ENCODE measurements at regions not wholly inside any gene's neighbourhood (a gene's known extent, or its start where the extent isn't known, plus 50 kb on each side); places are given as distances from the start of the nearest gene placed in this dataset.
A peak's percentile ranks its signal among the peaks of the same experiment; 100 is the strongest.

DNA sequence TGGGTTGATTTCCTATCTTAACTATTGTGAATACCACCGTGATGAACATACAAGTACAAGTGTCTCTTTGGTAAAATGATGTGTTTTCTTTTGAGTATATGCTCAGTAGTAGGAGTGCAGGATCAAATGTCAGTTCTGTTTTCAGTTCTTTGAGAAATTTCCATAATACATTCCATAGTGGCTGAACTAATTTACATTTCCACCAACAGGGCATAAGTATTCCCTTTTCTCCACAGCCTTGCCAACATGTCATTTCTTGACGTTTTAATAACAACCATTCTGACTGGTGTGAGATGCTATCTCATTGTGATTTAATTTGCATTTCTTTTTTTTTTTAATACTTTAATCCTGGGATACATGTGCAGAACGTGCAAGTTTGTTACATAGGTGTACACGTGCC is 268.8 kb downstream of the CENPW start:
- DNase-seq, result peak; percentile 86 to 90

DNA sequence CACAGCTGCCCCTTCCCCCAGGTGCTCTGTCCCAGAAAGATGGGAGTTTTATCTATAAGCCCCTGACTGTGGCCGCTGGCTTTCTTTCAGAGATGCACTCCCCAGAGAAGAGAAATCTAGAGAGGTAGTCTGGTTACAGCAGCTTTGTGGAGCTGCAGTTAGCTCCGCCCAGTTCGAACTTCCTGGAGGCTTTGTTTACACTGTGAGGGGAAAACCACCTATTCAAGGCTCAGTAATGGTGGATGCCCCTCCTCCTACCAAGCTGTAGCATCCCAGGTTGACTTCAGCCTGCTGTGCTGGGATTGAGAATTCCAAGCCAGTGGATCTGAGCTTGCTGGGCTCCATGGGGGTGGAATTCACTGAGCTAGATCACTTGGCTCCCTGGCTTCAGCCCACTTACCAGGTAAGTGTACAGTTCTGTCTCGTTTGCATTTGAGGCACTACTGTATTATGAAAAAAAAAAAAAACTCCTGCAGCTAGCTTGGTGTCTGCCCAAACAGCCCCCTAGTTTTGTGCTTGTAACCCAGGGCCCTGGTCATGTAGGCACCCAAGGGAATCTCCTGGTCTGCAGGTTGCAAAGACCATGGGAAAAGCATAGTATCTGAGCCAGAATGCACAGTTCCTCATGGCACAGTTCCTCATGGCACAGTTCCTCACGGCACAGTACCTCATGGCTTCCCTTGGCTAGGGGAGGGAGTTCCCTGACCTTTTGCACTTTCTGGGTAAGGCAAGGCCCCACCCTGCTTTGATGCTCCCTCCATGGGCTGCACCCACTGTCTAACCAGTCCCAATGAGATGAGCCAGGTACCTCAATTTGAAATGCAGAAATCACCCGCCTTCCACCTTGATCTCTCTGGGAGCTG is 275.0 kb downstream of the CENPW start:
- peak in 1 of 2 experiments; percentile 15 for DNase-seq

DNA sequence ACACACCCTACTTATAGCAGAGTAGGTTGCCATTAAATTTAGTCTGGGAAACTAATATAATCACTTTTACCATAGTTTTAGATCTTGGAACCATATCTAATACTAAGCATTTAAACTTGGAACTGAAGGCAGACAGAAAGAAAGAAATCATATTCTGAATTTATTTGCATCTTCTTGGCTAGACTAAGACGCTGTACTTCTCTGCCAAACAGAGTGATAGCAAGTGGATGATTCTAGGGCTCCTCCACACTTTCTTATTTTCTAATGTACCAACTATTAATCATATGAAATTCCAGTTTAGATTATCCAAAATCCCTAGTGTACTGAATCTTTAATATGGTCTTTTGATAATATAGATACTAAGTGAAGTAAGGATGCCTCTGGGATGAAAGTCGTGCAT is 277.0 kb downstream of the CENPW start:
- no peak for DNase-seq

DNA sequence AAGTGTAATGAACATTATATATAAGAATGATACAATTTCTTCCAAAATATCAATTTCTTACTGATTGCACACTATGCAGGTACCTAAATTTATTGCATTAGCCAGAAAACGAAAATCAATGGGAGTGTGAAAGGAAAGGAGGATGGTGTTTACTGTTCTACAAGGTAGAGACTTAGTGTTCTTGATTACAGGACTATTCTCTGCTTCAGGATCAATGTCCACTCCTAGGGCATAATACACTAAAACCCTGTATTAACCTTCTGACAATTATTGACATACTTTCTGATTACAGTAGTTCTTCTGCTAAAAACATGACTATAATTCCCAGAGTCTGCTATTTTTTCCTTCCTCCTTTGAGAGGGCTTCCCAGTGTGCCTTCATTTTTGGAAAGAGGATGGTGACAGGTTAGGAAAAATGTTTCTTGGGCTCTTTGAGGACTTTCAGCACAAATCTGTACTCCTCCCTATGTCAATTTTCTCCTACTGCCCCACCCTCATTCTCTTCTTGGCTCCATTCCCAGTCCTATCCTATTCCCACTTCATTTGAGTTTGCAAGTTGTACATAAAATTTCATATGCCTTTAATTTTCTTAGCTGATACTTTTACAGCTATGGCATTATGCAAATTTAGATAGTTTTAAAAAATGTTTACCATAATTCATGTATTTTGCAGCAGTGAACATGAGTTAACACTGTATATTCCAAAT is 278.9 kb downstream of the CENPW start:
- no peak for DNase-seq

DNA sequence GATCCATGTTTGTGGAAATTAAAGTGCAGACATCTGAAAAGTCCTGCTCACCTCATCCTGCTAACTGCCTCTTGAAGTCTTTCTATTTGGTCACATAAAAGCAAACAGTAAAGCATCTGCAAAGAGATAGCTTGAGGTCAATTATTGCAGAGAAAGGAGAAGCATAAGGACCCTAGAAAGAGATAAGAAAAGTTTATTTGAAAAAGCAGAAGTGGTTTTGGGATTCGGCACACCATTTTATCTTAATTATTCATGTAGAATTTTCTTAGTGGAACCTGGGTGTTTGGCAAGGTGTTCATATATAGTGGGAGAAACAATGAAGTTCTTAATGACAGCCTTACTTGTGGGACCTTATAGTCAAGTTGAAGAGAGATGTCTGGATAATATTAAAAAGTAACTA is 280.8 kb downstream of the CENPW start:
- no peak for DNase-seq

DNA sequence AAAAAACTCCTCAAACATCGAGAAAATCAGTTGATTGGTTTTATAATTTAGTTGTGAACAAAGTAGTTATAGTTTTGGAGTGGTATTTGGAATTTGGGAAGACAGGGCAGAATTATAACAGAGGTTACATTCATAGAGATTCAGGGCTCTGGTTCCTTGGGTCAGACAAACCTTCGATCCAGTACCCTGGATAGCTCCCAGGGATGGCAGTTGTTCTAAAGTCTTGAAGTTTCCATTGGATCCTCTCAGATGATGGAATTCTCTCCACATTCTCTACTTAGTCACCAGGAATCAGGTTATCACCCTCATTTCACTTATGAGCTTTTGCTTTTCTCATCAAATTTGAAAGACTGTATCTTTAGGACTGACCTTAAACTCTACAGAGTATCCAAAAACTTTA is 285.1 kb downstream of the CENPW start:
- no peak for DNase-seq

DNA sequence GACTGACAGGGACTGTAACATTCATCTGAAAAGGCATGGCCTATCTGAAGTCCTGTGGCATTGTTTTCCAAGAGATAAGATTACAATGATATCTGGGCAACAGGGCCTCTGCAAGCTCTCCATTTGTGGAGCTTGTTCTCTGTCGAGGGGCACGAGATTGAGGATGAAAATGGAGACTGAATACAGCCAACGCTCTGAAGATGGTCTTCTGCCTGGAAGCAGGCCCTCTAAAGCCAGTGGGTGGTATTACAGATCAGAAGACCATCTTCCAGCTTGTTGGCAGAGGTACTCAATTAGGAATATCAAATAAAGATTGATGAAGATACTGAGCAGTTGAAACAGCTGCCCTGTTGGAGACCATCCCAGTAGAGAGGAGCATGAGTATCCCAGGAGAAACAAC is 288.2 kb downstream of the CENPW start:
- DNase-seq, result no peak

DNA sequence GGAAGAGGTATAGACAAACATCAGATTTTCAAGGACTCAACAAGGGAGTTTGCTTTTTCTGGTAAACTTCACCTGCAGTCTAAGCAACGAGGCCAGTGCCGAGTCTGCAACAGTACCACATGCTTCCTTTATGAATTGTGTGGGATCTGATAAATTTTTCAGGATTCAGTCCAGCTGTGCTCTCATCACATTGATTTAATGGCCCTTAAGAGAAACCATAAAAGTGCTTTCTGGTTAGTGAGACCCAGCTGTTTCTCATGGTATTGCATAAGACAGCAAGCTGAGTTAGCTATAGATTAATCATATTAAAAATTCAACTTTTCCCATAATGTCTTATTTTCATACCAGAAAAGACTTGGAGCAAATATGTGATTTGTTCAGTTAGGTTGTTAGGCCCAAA is 291.4 kb downstream of the CENPW start:
- DNase-seq, result no peak

DNA sequence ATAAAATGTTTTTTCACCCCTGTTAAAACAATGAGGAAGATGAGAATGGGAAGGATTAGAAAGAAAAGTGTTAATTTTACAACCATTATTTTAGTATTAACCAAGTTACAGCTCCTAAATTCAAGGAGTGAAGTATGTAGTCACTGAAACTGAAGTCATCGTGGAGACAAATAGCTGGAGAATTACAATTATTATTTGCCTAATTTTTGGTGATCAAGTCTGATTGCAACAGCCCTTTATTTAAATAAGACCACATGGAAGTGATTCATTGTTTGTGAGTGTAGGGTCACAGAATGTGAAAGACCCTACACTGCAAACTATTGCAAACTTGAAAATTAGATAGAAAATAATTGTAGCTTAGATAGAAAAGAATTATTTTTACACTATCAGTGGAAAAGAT is 292.4 kb downstream of the CENPW start:
- DNase-seq, result no peak

DNA sequence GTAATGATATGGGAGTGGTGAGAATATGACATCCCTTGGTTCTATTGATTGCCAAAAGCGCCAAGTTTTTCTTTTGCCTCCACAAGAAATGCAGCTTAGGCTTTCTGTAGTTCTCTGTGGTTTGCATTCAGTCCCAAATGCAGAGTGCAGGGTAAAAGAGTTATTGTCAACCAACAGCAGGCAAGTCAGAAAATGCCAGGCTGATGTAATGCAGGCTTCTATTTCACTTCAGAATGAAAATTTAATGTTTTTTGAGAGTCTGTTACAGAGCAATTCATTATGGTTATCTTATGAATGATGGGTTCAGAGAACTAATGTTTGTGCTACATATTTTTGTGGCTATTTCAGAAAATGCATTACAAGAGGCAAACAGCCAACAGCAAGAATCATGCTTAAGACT is 293.5 kb downstream of the CENPW start:
- DNase-seq, result no peak

DNA sequence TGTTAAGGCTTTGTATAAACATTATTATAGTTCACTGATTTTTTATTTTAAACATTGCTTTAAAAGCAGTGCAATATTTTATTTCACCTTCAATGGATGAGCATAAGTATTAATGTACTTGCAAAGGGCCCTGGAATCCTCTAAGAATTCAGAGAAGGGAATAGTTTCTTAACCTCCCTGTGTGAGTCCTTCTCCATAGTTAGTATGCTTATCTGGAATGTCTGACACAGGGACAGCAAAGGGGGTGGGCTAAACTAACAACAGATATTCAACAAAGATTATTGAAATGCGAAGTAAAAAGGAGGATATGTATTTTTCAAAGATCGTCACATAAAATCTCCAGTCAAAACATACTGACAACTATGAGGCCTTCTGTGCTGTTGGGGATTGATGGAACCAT is 300.4 kb downstream of the CENPW start:
- no peak for DNase-seq

DNA sequence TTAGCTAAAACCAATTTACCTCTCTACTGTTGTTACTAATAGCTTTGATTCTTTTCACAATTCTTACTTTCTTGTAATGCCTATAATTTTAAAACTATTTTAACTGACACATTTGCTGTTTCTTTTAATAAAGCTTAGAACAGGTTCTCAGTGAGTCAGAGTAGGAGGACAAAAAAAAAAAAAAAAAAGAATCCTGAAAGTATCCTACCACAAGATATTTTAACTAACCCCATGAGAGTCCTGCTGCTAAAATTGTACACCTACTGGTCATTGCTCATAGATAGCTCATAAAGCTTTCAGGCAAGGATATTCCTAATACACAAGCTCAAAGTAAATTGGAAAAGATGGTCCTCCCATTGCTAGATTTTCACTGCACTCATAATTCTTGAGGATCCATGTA is 301.0 kb downstream of the CENPW start:
- no peak for DNase-seq

DNA sequence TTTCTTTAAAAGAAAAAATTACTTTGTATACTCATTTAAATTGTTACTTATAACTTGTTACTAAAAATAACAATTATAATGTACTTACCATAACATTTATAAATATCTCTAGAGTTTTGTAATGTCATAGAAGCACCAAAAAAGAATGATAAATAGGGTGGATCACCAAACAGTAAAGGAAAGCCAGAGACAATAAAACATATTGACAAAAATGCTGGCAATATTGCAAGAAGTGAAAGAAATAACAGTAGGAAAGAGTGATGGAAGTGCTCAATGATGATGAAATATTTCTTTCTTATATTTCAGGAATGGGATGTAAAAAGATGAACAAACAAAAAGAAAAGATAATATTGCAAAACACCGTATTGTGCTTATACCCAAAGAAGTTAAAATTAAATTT is 301.7 kb downstream of the CENPW start:
- DNase-seq, result no peak

DNA sequence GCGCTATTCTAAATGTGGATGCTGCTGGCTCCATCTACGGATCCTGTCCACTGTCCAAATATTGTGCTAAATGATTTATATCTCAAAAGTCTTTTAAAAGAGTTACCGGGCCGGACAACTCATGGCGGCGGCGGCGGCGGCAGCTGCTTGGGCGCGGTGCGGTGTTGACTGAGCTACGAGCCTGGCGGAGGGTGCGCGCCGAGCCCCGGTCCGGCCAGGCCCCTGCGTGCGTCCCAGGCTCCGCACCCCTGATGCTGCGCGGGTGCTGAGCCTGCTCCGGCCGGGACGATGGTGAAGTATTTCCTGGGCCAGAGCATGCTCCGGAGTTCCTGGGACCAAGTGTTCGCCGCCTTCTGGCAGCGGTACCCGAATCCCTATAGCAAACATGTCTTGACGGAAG is 303.4 kb downstream of the CENPW start:
- no peak for DNase-seq

DNA sequence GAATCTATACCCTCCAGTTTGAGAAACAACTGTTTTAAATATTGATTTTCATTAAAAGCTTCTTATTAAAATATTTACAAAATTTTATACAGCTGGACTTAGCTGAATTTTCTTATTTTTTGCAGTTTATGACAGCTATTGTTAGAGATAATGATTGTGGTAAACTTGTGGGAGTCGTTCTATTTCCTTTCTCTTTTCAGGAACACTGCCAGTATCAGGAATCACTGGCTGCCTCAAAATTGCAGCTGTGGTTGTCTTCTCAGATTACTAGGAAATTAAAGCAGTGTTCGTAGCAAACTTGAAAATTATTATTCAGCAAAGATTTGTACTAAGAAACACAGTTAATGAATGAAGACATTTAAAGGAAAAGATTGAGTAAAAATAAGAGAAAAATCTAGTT is 311.0 kb downstream of the CENPW start:
- no peak for DNase-seq

DNA sequence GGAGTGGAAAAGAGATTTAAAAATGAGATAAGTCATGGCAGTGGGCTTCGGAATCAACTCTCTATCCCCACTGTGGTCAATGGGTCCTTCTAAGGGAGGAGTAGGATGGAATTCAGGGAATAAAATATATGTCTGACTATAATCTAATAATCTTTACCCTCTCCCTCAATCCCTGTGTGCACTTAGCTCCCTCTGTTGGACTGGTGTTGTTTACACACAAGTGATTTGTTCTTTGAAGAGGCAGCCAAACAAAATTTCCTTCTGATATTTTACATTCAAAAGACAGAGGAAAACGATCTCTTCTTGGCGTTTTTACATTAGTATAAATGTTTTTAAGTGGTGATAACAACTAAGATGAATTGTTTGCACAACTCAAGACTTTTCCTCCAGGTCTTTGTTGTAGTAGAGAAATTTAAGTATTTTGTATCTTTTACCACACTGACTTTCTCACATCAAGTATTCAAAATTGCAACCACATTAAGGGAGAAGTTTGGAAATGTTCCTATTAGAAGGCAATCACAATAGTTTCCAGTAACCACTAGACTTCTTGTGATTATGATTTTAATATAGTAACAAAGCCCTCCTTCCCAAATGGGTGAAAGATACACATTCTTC is 317.8 kb downstream of the CENPW start:
- peak; percentile 13 to 64 for DNase-seq

DNA sequence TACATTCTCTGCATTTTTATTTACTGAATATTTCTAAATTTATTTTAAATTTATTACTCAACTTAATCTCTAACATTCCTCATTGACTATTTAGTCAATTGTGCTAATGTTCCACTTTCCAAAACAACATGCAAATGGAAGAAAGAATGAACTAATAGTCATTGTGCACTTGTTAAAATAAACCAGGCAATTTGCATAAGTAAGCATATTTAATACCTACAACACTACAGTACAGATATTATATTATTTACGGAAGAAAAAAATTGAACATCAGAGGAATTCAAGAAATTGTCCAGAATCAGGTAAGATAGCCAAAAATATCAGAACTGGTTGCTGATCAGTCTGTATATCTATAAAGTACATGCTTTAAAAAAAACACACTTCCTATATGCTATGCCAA is 320.5 kb downstream of the CENPW start:
- DNase-seq, result no peak

DNA sequence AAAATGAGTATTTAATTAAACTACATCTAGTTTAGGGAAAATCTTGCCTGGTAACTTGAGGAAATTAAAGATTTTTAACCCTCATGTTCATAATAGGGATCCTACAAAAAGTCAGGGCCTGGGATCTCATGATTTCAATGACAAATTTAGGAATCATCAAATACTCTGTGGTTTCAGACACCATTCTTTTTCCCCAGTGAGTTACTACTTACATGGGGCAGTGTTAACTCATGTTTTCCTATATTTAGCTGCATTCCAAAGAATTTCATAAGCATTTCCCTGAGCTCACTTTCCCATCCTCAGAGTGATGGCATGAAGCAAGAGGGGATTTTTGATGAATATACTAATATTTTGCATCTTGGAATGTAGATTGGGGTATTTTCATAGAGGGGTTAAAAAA is 321.7 kb downstream of the CENPW start:
- DNase-seq, result no peak

DNA sequence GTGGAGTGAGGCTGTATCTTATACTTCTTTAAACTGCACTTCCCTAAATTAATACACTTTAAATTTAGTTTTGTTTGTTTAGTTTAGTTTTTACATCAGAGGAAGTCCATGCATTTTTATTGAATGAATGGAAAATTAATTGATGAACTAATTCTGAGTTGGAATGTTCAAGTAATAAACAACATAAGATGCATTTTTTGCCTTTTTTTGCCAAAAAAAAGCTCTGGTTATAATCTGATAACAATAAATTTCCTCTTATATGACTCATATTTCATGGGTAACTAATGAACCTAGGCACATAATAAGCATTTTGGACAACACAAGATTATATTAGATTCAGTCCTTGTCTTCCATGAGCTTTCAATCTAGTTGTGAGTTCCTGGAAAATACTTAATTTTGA is 323.1 kb downstream of the CENPW start:
- DNase-seq, result no peak

DNA sequence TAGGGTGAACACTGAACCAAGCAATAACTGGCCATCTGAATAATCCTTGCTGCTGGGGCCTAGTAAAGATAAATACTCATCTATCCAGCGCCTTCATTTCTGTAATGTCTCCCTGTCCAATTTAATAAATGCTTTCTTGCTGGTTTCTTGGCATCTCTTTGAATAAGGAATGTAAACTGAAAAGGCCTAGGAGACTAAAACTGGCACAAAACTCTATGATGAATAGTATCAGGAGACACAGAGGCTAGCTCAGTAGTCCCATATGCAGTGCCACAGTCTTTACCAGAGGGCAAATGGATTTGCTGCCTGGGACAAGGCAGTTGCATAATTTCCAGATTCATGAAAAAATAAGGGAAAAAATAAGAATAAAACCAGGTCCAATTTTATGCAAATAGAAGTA is 324.4 kb downstream of the CENPW start:
- no peak for DNase-seq

DNA sequence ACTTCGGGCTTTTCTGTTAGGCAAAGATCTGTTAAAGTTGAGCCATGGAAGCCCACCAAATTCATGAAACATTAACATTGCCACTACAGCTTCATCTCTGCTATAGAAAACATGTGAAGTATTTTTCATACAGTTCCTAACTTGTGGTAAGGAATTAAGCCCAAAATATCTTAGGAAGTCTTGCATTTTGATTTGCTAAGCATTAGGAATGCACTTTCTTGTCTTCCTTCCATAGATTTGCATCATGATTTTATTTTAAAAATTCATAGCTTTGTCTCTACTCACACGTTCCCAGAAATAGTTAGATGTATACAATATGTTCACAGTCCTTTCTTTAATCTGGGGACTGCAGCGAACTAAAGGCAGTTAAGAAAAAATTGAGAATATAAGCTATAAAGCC is 325.6 kb downstream of the CENPW start:
- no peak for DNase-seq

DNA sequence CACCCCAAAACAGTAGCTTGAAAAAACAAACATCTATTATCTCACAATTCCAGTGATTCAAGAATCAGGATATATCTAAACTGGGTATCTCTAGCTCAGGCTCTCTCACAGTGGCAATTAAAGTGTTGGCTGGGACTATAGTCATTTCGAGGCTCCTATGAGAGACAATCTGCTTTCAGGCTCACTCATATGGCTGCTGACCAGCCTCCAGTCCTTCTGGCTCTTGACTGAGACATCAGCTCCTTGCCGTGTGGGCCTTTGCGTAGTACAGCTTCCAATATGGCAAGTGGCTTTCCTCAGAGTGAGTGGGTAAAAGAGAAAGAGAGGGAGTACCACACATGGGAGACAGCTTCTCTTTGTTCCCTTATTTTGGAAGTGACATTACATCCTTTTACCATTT is 327.2 kb downstream of the CENPW start:
- DNase-seq, result no peak

DNA sequence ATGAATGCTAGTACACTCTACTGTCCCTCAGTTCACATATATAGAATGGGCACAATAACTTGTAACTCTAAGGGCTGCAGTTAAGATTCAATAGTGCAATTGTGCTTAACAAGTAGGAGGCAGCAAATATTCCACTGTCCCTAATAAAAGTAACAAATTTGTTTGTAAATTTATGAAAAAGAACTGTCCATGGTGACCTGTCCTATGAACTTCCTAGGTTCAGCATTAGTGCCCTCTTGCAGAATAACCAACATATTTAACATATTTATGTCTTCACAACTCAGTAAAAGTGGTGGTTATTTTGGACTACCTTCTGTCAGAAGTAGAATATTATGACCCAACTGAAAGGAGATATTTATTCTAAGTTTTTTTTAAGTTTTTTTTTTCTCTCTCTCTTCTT is 327.8 kb downstream of the CENPW start:
- no peak for DNase-seq

DNA sequence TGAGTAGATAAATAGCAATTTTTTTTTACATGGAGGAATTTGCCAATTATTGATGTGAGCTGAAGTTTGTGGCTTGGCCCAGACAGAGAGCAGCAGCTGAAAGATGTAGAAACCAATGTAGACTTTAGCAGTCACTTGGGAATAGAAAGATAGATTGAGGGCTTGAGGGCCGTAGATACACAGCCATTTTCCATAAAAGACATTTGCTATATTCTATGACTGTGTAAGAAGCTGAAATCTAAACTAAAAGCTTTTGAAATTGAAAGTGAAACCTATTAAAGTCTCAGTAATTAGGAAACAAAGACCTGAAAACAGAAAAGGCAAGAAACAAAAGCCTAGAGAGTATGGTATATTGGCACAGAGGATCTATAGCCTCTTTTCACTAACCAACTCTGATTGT is 332.7 kb downstream of the CENPW start:
- no peak for DNase-seq
